NB4 (cell line): ENCODE measurements at regions not wholly inside any gene's neighbourhood (a gene's known extent, or its start where the extent isn't known, plus 50 kb on each side); places are given as distances from the start of the nearest gene placed in this dataset.

ENCODE experiments used
- CTCF ChIP-seq: IDR thresholded peaks from one replicate; pipeline ENCODE4 v1.5.1; 2012; ENCODE audit warnings: low read depth, low read length
- MAX ChIP-seq: IDR thresholded peaks from 2 replicates; pipeline ENCODE4 v1.6.1; 2011; ENCODE audit warnings: low read depth, low read length
- MYC ChIP-seq: IDR thresholded peaks from 2 replicates; pipeline ENCODE4 v1.6.1; 2011; ENCODE audit warnings: low read depth, low read length
- POLR2A ChIP-seq: IDR thresholded peaks from 2 replicates; pipeline ENCODE4 v1.6.1; 2011; ENCODE audit warnings: mild to moderate bottlenecking; ENCODE audit not compliant: insufficient read length; ENCODE audit errors: extremely low read depth

- no peak for TF ChIP-seq CTCF
- TF ChIP-seq MYC, result no peak
- no peak for TF ChIP-seq MAX
- TF ChIP-seq POLR2A, result no peak
Measured at GRCh38 chr10:125291836-125292235, 131.5 kb upstream of the CTBP2 start.
